ENCODE measurements at regions not wholly inside any gene's neighbourhood (a gene's known extent, or its start where the extent isn't known, plus 50 kb on each side); places are given as distances from the start of the nearest gene placed in this dataset.
"Not testable (repeated sequence)": the region's sequence is repeated elsewhere in the genome, so short reads cannot be mapped to it uniquely, and the experiment has no call there.

- DNase-seq (ENCODE audit: low spot score); intact Hi-C loops (cut with DNase I): not testable (repeated sequence)
Measured at GRCh38 chr15:31687088-31687487, 343.2 kb upstream of the CHRNA7 start.

- DNase-seq (ENCODE audit: low spot score); intact Hi-C loops (cut with DNase I): not testable (repeated sequence)
Measured at GRCh38 chr15:31696509-31696908, 333.8 kb upstream of the CHRNA7 start.

- intact Hi-C loops (cut with DNase I): not testable (repeated sequence)
Measured at GRCh38 chr15:31705076-31705678, 325.1 kb upstream of the CHRNA7 start.

GRCh38 chr15:31707944-31708702 is 322.2 kb upstream of the CHRNA7 start:
- intact Hi-C loops (cut with DNase I); DNase-seq (ENCODE audit: low spot score): not testable (repeated sequence)

More at GRCh38 chr15:31705076-31705678, 325.1 kb upstream of the CHRNA7 start:
- not testable (repeated sequence) for DNase-seq (ENCODE audit: low spot score)

GRCh38 chr15:31708703-31709327 is 321.5 kb upstream of the CHRNA7 start:
- DNase-seq (ENCODE audit: low spot score); intact Hi-C loops (cut with DNase I): not testable (repeated sequence)

- DNase-seq (ENCODE audit: low spot score); intact Hi-C loops (cut with DNase I): not testable (repeated sequence)
Measured at GRCh38 chr15:31709479-31709878, 320.8 kb upstream of the CHRNA7 start.

GRCh38 chr15:31710806-31711205 is 319.5 kb upstream of the CHRNA7 start:
- DNase-seq (ENCODE audit: low spot score); intact Hi-C loops (cut with DNase I): not testable (repeated sequence)

GRCh38 chr15:31715208-31715607 is 315.1 kb upstream of the CHRNA7 start:
- intact Hi-C loops (cut with DNase I); DNase-seq (ENCODE audit: low spot score): not testable (repeated sequence)

- intact Hi-C loops (cut with DNase I); DNase-seq (ENCODE audit: low spot score): not testable (repeated sequence)
Measured at GRCh38 chr15:31718625-31719024, 311.7 kb upstream of the CHRNA7 start.

GRCh38 chr15:31719396-31720022 is 310.8 kb upstream of the CHRNA7 start:
- intact Hi-C loops (cut with DNase I); DNase-seq (ENCODE audit: low spot score): not testable (repeated sequence)

- intact Hi-C loops (cut with DNase I); DNase-seq (ENCODE audit: low spot score): not testable (repeated sequence)
Measured at GRCh38 chr15:31723019-31723418, 307.3 kb upstream of the CHRNA7 start.

GRCh38 chr15:31724903-31725302 is 305.4 kb upstream of the CHRNA7 start:
- DNase-seq (ENCODE audit: low spot score); intact Hi-C loops (cut with DNase I): not testable (repeated sequence)

- DNase-seq (ENCODE audit: low spot score); intact Hi-C loops (cut with DNase I): not testable (repeated sequence)
Measured at GRCh38 chr15:31725619-31726018, 304.7 kb upstream of the CHRNA7 start.

- intact Hi-C loops (cut with DNase I): no loop called here
- no peak for DNase-seq (ENCODE audit: low spot score)
Measured at GRCh38 chr15:31727612-31728011, 302.7 kb upstream of the CHRNA7 start.

- no peak for DNase-seq (ENCODE audit: low spot score)
- intact Hi-C loops (cut with DNase I): no loop called here
Measured at GRCh38 chr15:31732726-31733125, 297.6 kb upstream of the CHRNA7 start.

- DNase-seq (ENCODE audit: low spot score): no peak
- intact Hi-C loops (cut with DNase I): no loop called here
Measured at GRCh38 chr15:31733424-31733823, 296.9 kb upstream of the CHRNA7 start.

GRCh38 chr15:31740203-31740602 is 290.1 kb upstream of the CHRNA7 start:
- intact Hi-C loops (cut with DNase I): no loop called here
- no peak for DNase-seq (ENCODE audit: low spot score)

GRCh38 chr15:31745841-31746240 is 284.5 kb upstream of the CHRNA7 start:
- intact Hi-C loops (cut with DNase I): no loop called here
- no peak for DNase-seq (ENCODE audit: low spot score)

GRCh38 chr15:31752065-31752762 is 278.1 kb upstream of the CHRNA7 start:
- intact Hi-C loops (cut with DNase I): loop anchor here (10.0 kb wide), 1 partner anchor 53 kb away; no protein-coding TSS in a partner anchor
- no peak for DNase-seq (ENCODE audit: low spot score)

Measured in cardiac septum (tissue), 1 donor.